ENCODE measurements at regions not wholly inside any gene's neighbourhood (a gene's known extent, or its start where the extent isn't known, plus 50 kb on each side); places are given as distances from the start of the nearest gene placed in this dataset.
"Not testable (repeated sequence)": the region's sequence is repeated elsewhere in the genome, so short reads cannot be mapped to it uniquely, and the experiment has no call there.

DNA sequence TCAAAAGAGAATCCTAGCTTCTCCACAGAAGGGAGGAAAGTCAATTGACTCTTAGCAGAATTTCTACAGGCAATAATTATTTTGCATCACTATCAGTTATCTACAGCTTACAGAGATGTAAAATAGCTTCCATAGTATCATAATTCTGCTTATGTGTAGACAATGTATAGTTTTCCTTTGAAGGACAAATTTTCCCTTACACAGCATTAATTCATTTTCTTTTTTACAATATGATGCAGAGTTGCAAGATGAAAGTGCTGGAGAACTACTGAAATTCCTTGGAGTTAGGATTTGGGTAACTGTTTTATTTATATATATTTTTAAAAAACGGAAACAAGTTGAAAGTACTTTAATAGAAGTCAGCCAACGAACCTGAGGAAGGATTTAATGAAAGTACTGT is 111.0 kb upstream of the CPHXL start:
- no peak for DNase-seq (ENCODE audit: low spot score)

GRCh38 chr16:75837681-75838080 is 111.4 kb upstream of the CPHXL start:
- DNase-seq (ENCODE audit: low spot score), result no peak

DNA sequence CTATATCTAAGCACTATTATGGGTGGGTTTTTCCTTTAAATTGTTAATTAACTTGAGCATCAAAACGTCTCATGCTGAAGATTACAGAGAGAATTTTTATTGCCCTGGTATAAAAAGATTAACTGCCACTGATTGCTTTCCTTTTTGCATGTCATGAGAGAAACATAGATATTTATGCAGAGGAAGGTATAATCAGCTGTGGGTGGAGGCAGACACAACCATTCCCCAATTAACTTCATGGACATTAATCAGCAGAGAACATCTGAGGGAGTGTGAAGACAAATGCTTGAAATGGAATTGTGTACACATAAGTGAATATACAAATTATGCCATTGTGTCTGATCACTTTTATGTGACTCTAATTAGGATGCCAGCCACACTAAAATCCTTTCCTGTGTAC is 115.2 kb upstream of the CPHXL start:
- DNase-seq (ENCODE audit: low spot score), result no peak

DNA sequence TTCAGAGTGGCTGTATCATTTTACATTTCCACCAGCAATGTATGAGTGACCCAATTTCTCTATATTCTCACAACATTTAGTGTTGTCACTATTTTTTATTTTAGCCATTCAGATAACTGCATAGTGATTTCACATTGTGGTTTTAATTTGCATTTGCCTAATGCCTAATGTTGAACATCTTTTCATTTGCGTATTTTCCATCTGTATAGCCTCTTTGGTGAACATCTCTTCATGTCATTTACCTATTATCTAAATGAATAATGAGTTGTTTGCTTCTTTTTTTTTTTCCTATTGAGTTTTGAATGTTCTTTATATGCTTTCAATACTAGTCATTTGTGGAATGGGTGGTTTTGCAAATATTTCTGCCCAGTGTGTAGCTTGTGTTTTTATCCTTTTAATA is 120.9 kb upstream of the CPHXL start:
- DNase-seq (ENCODE audit: low spot score), result no peak

DNA sequence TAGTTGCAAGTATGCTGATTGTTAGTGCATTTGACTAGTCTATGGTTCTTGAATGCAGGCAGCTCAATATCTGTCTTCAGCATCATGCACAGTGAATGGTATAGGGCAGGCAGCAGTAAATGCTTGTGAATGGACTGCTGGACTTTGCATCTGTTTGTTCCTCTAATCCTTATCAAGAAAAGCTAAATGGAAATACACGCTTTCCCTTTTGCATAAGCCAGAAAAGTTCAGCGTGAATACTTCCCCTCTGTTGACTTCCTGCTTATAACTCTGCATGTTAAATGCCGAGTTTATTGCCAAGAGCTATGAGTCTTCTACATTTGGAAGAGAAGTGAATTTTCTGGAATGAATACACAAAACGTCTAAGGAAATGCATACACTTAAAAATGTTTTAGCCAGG is 127.9 kb upstream of the CPHXL start:
- DNase-seq (ENCODE audit: low spot score), result no peak

DNA sequence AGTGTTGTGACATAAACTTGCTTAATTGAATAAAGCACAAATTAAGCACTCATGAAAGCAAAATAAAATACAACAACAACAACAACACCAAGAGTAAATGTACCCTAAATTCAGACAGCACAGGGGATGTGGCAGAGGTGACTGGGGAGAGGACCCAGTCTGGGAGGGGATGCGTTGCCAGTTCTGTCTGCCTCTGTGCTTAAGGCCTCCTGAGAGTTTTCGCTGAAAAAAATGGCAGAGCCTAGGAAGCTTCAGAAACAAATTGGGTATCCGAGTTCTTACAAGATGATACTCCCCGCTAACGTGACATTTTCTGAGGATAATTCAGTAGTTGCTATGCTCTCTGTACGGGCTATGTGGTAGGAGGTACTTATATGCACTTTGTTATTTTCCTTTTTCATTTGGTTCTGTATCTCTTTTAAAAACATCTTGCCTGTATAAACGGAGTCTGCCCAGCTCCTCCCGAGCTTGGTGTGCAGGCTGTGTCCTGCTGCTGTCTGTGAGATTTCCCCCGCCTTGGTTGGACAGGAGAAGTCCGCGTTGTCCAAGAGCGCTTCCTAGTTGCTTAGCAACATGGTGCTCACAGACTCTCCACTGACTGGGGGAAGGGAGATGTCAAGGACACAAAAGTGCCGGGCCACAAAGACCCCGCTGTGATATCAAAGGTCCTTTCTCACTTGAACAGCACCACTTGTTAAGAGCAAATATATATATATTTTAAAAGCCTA is 134.2 kb upstream of the CPHXL start:
- DNase-seq (ENCODE audit: low spot score), result no peak

- DNase-seq (ENCODE audit: low spot score), result no peak
These were observed 135.2 kb upstream of the CPHXL start for GRCh38 chr16:75861311-75862097.

GRCh38 chr16:75862098-75862386 is 135.8 kb upstream of the CPHXL start:
- no peak for DNase-seq (ENCODE audit: low spot score)

GRCh38 chr16:75864243-75864642 is 138.0 kb upstream of the CPHXL start:
- no peak for DNase-seq (ENCODE audit: low spot score)

GRCh38 chr16:75865736-75866135 is 139.4 kb upstream of the CPHXL start:
- no peak for DNase-seq (ENCODE audit: low spot score)

GRCh38 chr16:75868636-75869632 is 142.6 kb upstream of the CPHXL start:
- DNase-seq (ENCODE audit: low spot score), result no peak

DNA sequence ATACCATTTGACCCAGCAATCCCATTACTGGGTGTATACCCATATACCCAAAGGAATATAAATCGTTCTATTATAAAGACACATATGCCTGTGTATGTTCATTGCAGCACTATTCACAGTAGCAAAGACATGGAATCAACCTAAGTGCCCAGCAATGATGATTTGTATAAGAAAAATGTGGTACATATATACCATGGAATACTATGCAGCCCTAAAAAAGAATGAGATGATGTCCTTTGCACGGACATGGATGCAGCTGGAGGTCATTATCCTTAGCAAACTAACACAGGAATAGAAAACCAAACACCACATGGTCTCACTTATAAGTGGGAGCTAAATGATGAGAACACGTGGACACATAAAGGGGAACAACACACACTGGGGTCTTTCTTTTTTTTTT is 155.0 kb upstream of the CPHXL start:
- not testable (repeated sequence) for DNase-seq (ENCODE audit: low spot score)

DNA sequence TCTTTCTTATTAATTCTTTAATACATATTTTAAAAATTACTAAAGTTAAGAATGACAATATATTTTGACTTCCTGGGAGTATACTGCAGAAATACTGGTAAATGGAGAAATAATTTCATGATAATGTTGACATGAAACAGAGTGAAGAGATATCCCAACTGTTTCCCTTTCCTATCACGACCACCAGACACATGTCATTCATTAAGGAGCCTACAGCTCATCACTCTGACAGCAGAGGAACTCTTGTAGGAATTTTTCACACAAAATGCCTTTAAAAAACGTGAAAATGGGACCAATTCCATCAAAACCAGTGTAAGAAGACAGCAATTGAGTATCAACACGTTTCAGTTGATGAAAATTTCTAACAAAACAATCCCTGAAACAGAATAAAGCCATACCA is 172.9 kb upstream of the CPHXL start:
- DNase-seq (ENCODE audit: low spot score), result no peak

- DNase-seq (ENCODE audit: low spot score), result no peak
These were observed 182.2 kb upstream of the CPHXL start for GRCh38 chr16:75908331-75909117.

DNA sequence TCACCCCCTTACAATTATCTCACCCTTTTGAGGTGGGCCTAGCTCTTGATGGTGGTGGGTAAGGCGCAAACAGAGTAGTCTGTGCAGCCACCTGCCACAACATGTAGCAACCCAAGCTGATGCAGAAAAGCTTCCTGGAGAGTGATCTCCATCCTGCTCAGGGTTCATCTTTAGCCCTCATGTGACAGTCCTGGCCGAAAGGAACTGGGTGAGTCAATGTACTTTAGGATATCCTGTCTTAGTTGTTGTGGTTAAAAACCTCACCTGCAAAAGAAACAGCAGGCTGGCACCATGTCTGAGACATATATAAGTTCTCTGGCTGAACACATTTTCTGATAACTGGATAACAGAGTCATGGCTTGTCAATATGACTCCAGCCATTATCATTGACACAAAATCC is 183.5 kb upstream of the CPHXL start:
- no peak for DNase-seq (ENCODE audit: low spot score)

DNA sequence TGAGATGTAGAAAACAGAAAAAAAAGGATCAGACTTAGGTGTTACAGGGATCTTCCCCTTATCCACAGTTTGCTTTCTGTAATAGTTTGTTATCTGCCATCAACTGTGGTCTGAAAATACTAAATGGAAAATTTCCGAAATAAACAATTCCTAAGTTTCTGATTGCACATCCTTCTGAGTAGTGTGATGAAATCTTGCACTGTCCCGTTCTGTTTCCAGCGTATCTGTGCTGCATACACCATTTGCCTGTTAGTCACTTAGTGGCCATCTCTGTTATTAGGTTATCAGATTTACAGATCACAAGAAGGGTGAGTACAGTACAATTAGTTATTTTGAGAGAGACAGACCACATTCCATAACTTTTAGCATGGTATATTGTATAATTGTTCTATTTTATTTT is 185.6 kb upstream of the CPHXL start:
- no peak for DNase-seq (ENCODE audit: low spot score)

GRCh38 chr16:75913958-75914357 is 187.7 kb upstream of the CPHXL start:
- no peak for DNase-seq (ENCODE audit: low spot score)

DNA sequence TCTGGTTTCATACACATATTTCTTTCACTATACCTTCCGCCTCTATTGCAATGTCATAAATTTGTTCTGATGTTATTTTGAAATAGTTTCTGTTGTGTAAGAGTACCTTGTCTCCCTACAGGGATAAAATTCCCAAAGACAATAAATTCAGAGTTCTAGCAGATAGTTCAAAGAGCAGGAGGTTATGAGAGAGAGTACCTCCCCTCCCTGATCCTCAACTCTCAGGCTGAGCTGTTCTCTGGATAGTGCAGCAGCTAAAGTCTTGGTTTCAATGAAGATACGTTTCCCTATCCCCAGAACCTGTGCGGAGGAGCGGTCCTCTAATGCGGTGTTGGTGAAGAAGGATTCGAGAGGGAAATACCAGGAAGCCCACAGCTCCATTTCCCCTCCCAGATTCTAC is 190.2 kb upstream of the CPHXL start:
- DNase-seq (ENCODE audit: low spot score), result no peak

- no peak for DNase-seq (ENCODE audit: low spot score)
These were observed 191.8 kb upstream of the CPHXL start for GRCh38 chr16:75918109-75918508.

- DNase-seq (ENCODE audit: low spot score), result no peak
These were observed 193.4 kb upstream of the CPHXL start for GRCh38 chr16:75919664-75920063.

GRCh38 chr16:75921281-75921680 is 195.0 kb upstream of the CPHXL start:
- DNase-seq (ENCODE audit: low spot score), result no peak

GRCh38 chr16:75922250-75922649 is 196.0 kb upstream of the CPHXL start:
- DNase-seq (ENCODE audit: low spot score), result no peak

All from hematopoietic multipotent progenitor cell treated with erythropoietin and hydrocortisone succinate and interleukin-3 and kit ligand, for 17 days (in vitro differentiated cells).